SH-SY5Y (cell line): ENCODE measurements at regions not wholly inside any gene's neighbourhood (a gene's known extent, or its start where the extent isn't known, plus 50 kb on each side); places are given as distances from the start of the nearest gene placed in this dataset.

Source experiments
- GATA2 ChIP-seq: IDR thresholded peaks from 2 replicates; pipeline ENCODE4 v1.6.1; 2011; ENCODE audit warnings: mild to moderate bottlenecking, low read depth, low read length
- GATA3 ChIP-seq: IDR thresholded peaks from 2 replicates; pipeline ENCODE4 v1.6.1; 2011; ENCODE audit warnings: low read depth, mild to moderate bottlenecking, low read length, moderate library complexity

- TF ChIP-seq GATA3: no peak
- no peak for TF ChIP-seq GATA2
Observed at GRCh38 chr1:5597171-5597850, 394.9 kb downstream of the NPHP4 start.
